CD14-positive monocyte (primary cell): ENCODE measurements at regions not wholly inside any gene's neighbourhood (a gene's known extent, or its start where the extent isn't known, plus 50 kb on each side); places are given as distances from the start of the nearest gene placed in this dataset.

Source experiments
- DNase-seq, 3 donors: peaks; one replicate each; pipeline ENCODE4 v3.0.0-alpha.2; 2011 to 2022
- H2AFZ ChIP-seq: 2 replicates; pipeline ENCODE4 v1.6.0; 2012; ENCODE audit warnings: mild to moderate bottlenecking, low read depth, low read length, inconsistent platforms; ENCODE audit not compliant: insufficient read depth, poor library complexity, severe bottlenecking
- H3K27ac ChIP-seq, 2 donors: 1 replicate in 1 of 2; 2 replicates in 1 of 2; pipeline ENCODE4 v1.5.1; 2012 to 2013; ENCODE audit warnings: low read length in 2 of 2, control low read depth in 1 of 2, inconsistent platforms in 1 of 2, low read depth in 1 of 2, mild to moderate bottlenecking in 1 of 2
- H3K27me3 ChIP-seq, 2 donors: one replicate each; pipeline versions ENCODE4 v1.6.0 to v1.6.1; 2011 to 2013; ENCODE audit warnings: low read length in 2 of 2; ENCODE audit not compliant: control insufficient read depth in 2 of 2, insufficient read depth in 2 of 2
- H3K36me3 ChIP-seq, 2 donors: replicated peaks in 1 of 2; 1 replicate in 1 of 2; 2 replicates in 1 of 2; pipeline versions ENCODE4 v1.5.1 to v1.6.1; 2012 to 2013; ENCODE audit warnings: low read length in 2 of 2, control low read depth in 1 of 2, inconsistent platforms in 1 of 2, mild to moderate bottlenecking in 1 of 2; ENCODE audit not compliant: insufficient read depth in 2 of 2, control insufficient read depth in 1 of 2
- H3K4me1 ChIP-seq, 2 donors: 1 replicate in 1 of 2; 2 replicates in 1 of 2; pipeline versions ENCODE4 v1.5.1 to v1.6.1; 2012 to 2013; ENCODE audit warnings: low read length in 2 of 2, control low read depth in 1 of 2, inconsistent platforms in 1 of 2, mild to moderate bottlenecking in 1 of 2, moderate library complexity in 1 of 2; ENCODE audit not compliant: insufficient read depth in 2 of 2, control insufficient read depth in 1 of 2
- H3K4me2 ChIP-seq: replicated peaks from 2 replicates; pipeline ENCODE3; 2012; ENCODE audit warnings: low read length, moderate library complexity, mild to moderate bottlenecking; ENCODE audit not compliant: poor library complexity, severe bottlenecking; ENCODE audit errors: extremely low read depth
- H3K4me3 ChIP-seq, 3 experiments: fragments of 200-600 bp in 1 of 3; sonication (generic) in 1 of 3; replicated peaks in 1 of 3; 1 replicate in 2 of 3; 2 replicates in 1 of 3; pipeline ENCODE4 v1.5.1; 2011 to 2013; ENCODE audit warnings: low read length in 3 of 3, mild to moderate bottlenecking in 3 of 3, control low read depth in 2 of 3, low read depth in 2 of 3, inconsistent platforms in 1 of 3, moderate library complexity in 1 of 3
- H3K79me2 ChIP-seq: 2 replicates; pipeline ENCODE4 v1.6.0; 2012; ENCODE audit warnings: mild to moderate bottlenecking, control low read depth, inconsistent platforms, low read length, moderate library complexity; ENCODE audit not compliant: insufficient read depth
- H3K9ac ChIP-seq: 2 replicates; pipeline ENCODE4 v1.6.0; 2017; ENCODE audit warnings: low read length, mild to moderate bottlenecking; ENCODE audit not compliant: insufficient read depth, poor library complexity, severe bottlenecking
- H3K9me3 ChIP-seq, 2 donors: replicated peaks in 1 of 2; 1 replicate in 1 of 2; 2 replicates in 1 of 2; pipeline versions ENCODE4 v1.5.1 to v1.6.1; 2012 to 2013; ENCODE audit warnings: low read length in 2 of 2, control low read depth in 1 of 2; ENCODE audit not compliant: control insufficient read depth in 1 of 2, insufficient read depth in 1 of 2
- H4K20me1 ChIP-seq: 2 replicates; pipeline ENCODE4 v1.6.0; 2012; ENCODE audit warnings: mild to moderate bottlenecking, low read length, control low read depth, moderate library complexity; ENCODE audit not compliant: insufficient read depth
- H3K27ac Mint-ChIP-seq, 7 donors: one replicate each; pipeline ENCODE4 v1.8.0; 2020; ENCODE audit warnings: mild to moderate bottlenecking in 7 of 7, mixed read lengths in 7 of 7, moderate library complexity in 6 of 7, inconsistent platforms in 2 of 7
- H3K27me3 Mint-ChIP-seq, 3 donors: one replicate each; pipeline ENCODE4 v1.8.0; 2021 to 2022; ENCODE audit warnings: low read depth in 3 of 3, mild to moderate bottlenecking in 3 of 3, mixed read lengths in 3 of 3, moderate library complexity in 3 of 3, inconsistent platforms in 1 of 3
- H3K36me3 Mint-ChIP-seq, 2 donors: one replicate each; pipeline ENCODE4 v1.8.0; 2020; ENCODE audit warnings: mixed read lengths in 2 of 2, inconsistent platforms in 1 of 2, mild to moderate bottlenecking in 1 of 2
- H3K4me1 Mint-ChIP-seq: one replicate; pipeline ENCODE4 v1.8.0; 2020; ENCODE audit warnings: mild to moderate bottlenecking, mixed read lengths
- H3K4me3 Mint-ChIP-seq, 2 donors: one replicate each; pipeline ENCODE4 v1.8.0; 2020; ENCODE audit warnings: mild to moderate bottlenecking in 2 of 2, mixed read lengths in 2 of 2, moderate library complexity in 1 of 2
- H3K9me3 Mint-ChIP-seq, 7 donors: one replicate each; pipeline ENCODE4 v1.8.0; 2020 to 2022; ENCODE audit warnings: mixed read lengths in 7 of 7, mild to moderate bottlenecking in 6 of 7, moderate library complexity in 6 of 7, inconsistent platforms in 2 of 7
- CTCF ChIP-seq: fragments of 200-600 bp; IDR thresholded peaks from one replicate; pipeline ENCODE4 v1.8.0; 2022; ENCODE audit warnings: antibody characterized with exemption, mild to moderate bottlenecking
- WGBS: methylation state at CpG from one replicate; pipeline ENCODE4 v1.1.5; 2013; ENCODE audit warnings: missing lambda C conversion rate; ENCODE audit not compliant: insufficient coverage; 5-methylcytosine and 5-hydroxymethylcytosine counted together
- intact Hi-C, 2 donors: fragments of 100-400 bp; cut with micrococcal nuclease; formaldehyde crosslinking; loops; one replicate each; pipeline versions ENCODE4 v1.15.0 to v1.15.1; 2023

DNA sequence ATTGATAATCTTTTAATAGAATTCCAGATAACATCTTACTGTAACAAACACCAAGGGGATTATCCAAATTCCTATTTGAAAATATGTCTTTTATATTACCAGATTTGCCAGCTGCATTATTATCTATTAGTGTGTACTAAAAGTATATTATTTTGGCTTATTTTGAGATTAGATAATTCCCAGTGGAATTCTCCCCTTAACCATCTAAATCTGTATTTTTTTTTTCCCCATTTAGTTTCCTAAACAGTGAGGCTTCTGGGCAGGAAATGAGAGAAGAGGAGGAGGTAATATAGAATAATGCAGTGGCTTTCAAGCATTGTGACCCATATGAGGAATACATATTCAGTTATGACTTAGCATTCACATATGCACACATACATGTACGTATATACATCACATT is 53.5 kb upstream of the ABL1 start:
- Mint-ChIP-seq H3K4me3 (no peak overlapping the region), H3K27ac (no peak overlapping the region), H3K27me3 (no peaks in the 10 kb centered on the region), H3K36me3 (peaks cover 0 to 7% of the 10 kb centered on the region in 2 donors), H3K9me3 (peaks cover 0 to 8% (median 3%) of the 10 kb centered on the region in 7 donors), H3K4me1 (peaks cover 12% of the 10 kb centered on the region)
- no peak overlapping the region for H3K4me3 ChIP-seq
- peaks cover 73% of the 10 kb centered on the region for H4K20me1 ChIP-seq
- no peak for DNase-seq
- H3K9ac ChIP-seq: no peak overlapping the region
- H3K79me2 ChIP-seq: peaks cover 6% of the 10 kb centered on the region
- intact Hi-C loops: no loop called here
- H3K27me3 ChIP-seq: no peaks in the 10 kb centered on the region
- no peak overlapping the region for H3K27ac ChIP-seq
- no CpG with 5 or more reads among the region's 1 CpG for WGBS
- TF ChIP-seq CTCF: no peak
- H3K4me2 ChIP-seq: no peak overlapping the region
- H3K4me1 ChIP-seq: no peaks in the 10 kb centered on the region
- no peak overlapping the region for H2AFZ ChIP-seq
- H3K9me3 ChIP-seq: peaks cover 0 to 2% of the 10 kb centered on the region in 2 donors
- no peaks in the 10 kb centered on the region for H3K36me3 ChIP-seq

DNA sequence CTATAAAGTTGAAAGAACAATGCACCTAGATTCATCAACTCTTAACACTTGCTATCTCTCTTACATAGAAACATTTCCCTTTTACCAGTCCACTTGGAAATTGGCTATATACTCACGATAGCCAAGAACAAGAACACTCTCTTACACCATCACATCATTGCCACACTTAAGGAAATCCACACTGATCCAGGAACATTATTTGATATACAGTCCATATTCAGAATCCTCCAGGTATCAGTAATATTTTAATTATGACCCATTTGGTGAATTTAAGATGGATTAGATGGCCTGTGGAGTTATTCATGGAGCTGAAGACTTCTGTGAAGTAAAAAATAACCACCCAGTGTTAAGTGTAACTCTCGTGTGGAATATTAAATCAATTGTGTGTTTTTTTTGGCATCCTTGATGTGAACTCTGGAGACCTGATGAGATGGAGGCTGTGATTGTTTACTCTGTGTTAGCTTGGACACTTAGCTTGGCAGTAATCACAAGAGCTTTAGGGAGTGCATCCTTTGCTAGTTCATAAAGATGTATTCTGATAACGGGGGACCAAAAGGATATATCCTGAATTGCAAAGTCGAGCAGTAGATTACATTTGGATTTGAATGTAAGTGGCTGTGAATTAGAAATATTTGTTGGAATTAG is 52.0 kb upstream of the ABL1 start:
- no peak for DNase-seq
- H4K20me1 ChIP-seq: peaks cover 77% of the 10 kb centered on the region
- no peaks in the 10 kb centered on the region for H3K79me2 ChIP-seq
- H3K4me3 ChIP-seq: no peak overlapping the region
- peaks cover 0 to 8% (median 0%) of the 10 kb centered on the region in 7 donors for H3K9me3 Mint-ChIP-seq
- H3K4me1 ChIP-seq: no peaks in the 10 kb centered on the region
- WGBS: 97% methylated on average over 3 of the region's 4 CpGs
- no peaks in the 10 kb centered on the region for H3K27me3 ChIP-seq
- intact Hi-C loops: no loop called here
- H3K27ac Mint-ChIP-seq: no peak overlapping the region
- no peaks in the 10 kb centered on the region for H3K27me3 Mint-ChIP-seq
- no peak overlapping the region for H3K4me3 Mint-ChIP-seq
- H3K4me2 ChIP-seq: no peak overlapping the region
- H3K36me3 ChIP-seq: no peaks in the 10 kb centered on the region
- no peak for TF ChIP-seq CTCF
- peaks cover 12% of the 10 kb centered on the region for H3K4me1 Mint-ChIP-seq
- no peak overlapping the region for H3K27ac ChIP-seq
- no peaks in the 10 kb centered on the region for H3K9me3 ChIP-seq
- no peak overlapping the region for H3K9ac ChIP-seq
- no peak overlapping the region for H2AFZ ChIP-seq
- peaks cover 0 to 10% of the 10 kb centered on the region in 2 donors for H3K36me3 Mint-ChIP-seq
